ENCODE measurements at regions not wholly inside any gene's neighbourhood (a gene's known extent, or its start where the extent isn't known, plus 50 kb on each side); places are given as distances from the start of the nearest gene placed in this dataset.

DNA sequence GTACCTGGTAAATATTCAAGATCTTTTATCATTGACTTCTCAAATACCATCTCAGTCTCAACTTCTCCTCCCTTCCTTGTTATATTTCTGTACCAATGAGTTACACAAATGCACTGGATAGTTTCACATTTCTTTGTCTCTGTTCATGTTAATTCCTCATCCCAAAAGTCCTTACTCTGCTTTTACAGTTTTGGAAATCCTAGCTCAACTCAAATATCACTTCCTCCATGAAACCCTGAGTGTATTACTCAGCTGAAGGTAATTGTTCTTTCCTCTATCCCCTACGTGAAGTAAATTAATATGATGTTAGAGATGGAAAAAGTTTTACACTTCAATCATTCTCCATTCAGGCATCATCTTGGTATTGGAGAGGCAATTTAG is 241.5 kb downstream of the TLE4 start:
- no peaks in the 10 kb centered on the region for H3K36me3 Mint-ChIP-seq (ENCODE audit: low read depth)
- H3K27ac Mint-ChIP-seq (ENCODE audit: unreplicated experiment), result no peak overlapping the region
- no peak for DNase-seq (ENCODE audit: low spot score)
- H3K27me3 Mint-ChIP-seq (ENCODE audit: low read depth), result peaks cover 6% of the 10 kb centered on the region
- no peaks in the 10 kb centered on the region for H3K9me3 Mint-ChIP-seq (ENCODE audit: low read depth)
- no peak overlapping the region for H3K4me3 Mint-ChIP-seq (ENCODE audit: unreplicated experiment)
- TF ChIP-seq, protein P1, sequence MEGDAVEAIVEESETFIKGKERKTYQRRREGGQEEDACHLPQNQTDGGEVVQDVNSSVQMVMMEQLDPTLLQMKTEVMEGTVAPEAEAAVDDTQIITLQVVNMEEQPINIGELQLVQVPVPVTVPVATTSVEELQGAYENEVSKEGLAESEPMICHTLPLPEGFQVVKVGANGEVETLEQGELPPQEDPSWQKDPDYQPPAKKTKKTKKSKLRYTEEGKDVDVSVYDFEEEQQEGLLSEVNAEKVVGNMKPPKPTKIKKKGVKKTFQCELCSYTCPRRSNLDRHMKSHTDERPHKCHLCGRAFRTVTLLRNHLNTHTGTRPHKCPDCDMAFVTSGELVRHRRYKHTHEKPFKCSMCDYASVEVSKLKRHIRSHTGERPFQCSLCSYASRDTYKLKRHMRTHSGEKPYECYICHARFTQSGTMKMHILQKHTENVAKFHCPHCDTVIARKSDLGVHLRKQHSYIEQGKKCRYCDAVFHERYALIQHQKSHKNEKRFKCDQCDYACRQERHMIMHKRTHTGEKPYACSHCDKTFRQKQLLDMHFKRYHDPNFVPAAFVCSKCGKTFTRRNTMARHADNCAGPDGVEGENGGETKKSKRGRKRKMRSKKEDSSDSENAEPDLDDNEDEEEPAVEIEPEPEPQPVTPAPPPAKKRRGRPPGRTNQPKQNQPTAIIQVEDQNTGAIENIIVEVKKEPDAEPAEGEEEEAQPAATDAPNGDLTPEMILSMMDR (IDR thresholded peaks at IDR 0.05), result no peak
- H3K4me1 Mint-ChIP-seq (ENCODE audit: low read depth), result peaks cover 42% of the 10 kb centered on the region

DNA sequence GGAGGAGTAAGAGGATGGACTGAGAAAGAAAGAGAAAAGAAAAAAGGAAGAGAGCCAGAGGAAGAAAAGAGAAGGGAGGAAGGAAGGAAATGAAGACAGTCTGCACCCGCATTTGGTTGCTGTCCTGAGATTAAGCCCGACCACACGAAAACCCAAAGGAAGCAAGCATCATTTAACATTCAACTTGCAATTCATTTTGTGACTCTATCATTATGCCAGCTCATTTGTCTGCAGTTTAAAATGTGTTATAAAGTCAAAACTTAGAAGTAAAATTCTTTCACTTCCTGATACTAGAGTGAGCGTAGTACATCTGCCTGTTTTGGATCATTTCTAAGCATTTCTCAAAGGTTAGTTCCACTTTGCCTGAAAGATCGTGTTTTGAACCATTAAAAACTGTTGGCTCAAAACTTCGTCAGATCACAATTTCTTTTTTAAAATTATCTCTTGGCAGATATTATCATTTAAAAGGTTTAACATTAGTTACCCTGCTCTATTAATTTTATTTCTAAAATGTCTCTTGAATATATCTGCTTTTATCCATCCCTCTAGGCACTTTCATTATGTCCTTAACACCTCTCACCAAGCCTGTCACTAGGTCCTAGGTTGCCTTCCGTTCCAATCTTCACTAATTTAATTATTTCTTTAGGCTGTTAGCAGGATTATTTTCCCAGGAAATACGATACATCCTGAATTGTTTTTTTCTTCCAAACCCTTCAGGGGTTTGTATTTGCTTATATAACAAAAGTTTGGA is 240.9 kb downstream of the TLE4 start:
- TF ChIP-seq, protein P1 (IDR thresholded peaks at IDR 0.05), result no peak
- no peak for DNase-seq (ENCODE audit: low spot score)
- Mint-ChIP-seq H3K27me3 (ENCODE audit: low read depth) (peaks cover 4% of the 10 kb centered on the region), H3K9me3 (ENCODE audit: low read depth) (no peaks in the 10 kb centered on the region), H3K36me3 (ENCODE audit: low read depth) (no peaks in the 10 kb centered on the region), H3K4me3 (ENCODE audit: unreplicated experiment) (no peak overlapping the region), H3K27ac (ENCODE audit: unreplicated experiment) (no peak overlapping the region), H3K4me1 (ENCODE audit: low read depth) (peaks cover 43% of the 10 kb centered on the region)

DNA sequence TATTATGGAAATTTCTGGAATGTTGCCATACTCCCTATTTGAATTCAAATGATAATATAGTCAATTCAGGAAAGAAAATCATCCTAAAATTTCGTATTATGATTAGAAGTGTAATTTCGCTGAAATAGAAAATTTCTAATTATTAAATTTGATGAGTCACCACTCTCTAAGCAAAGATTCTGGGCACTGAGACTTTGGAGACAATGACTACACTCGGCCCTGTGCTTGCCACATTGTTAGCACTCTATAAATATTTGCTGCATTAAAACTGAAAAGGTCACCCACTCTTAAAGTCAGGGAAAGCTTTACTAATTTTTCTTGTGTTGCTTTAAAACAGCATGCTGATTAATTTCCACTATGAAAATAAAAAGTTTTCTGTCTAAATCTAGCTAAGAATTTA is 240.3 kb downstream of the TLE4 start:
- H3K4me3 Mint-ChIP-seq (ENCODE audit: unreplicated experiment), result no peak overlapping the region
- H3K27ac Mint-ChIP-seq (ENCODE audit: unreplicated experiment), result no peak overlapping the region
- DNase-seq (ENCODE audit: low spot score), result no peak
- TF ChIP-seq, protein P1 (IDR thresholded peaks at IDR 0.05), result no peak
- no peaks in the 10 kb centered on the region for H3K9me3 Mint-ChIP-seq (ENCODE audit: low read depth)
- peaks cover 4% of the 10 kb centered on the region for H3K27me3 Mint-ChIP-seq (ENCODE audit: low read depth)
- H3K4me1 Mint-ChIP-seq (ENCODE audit: low read depth), result peaks cover 45% of the 10 kb centered on the region
- H3K36me3 Mint-ChIP-seq (ENCODE audit: low read depth), result no peaks in the 10 kb centered on the region

DNA sequence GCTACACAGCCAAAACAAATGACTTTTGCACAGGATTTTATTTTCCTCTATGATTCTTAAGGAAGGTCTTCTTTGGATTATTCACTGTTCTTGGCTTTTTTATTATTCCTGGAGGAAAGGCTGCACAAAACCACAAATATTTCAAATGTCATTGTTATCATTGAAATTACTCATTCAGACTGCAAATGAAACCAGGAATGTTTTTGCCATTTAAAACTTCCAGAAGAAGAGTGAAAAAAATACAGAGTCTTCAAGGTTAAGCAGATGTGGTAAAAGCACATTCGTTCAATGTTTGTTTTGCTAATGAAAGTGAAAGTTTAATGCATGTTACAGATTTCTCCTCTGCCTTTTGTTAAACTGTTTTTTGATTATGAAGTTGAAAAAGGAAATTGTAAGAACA is 238.2 kb downstream of the TLE4 start:
- Mint-ChIP-seq H3K27ac (ENCODE audit: unreplicated experiment) (peak overlapping the region; percentile 54), H3K27me3 (ENCODE audit: low read depth) (peaks cover 4% of the 10 kb centered on the region), H3K4me3 (ENCODE audit: unreplicated experiment) (no peak overlapping the region), H3K4me1 (ENCODE audit: low read depth) (peaks cover 45% of the 10 kb centered on the region), H3K9me3 (ENCODE audit: low read depth) (no peaks in the 10 kb centered on the region), H3K36me3 (ENCODE audit: low read depth) (no peaks in the 10 kb centered on the region)
- DNase-seq (ENCODE audit: low spot score), result no peak
- TF ChIP-seq, protein P1 (IDR thresholded peaks at IDR 0.05), result no peak

DNA sequence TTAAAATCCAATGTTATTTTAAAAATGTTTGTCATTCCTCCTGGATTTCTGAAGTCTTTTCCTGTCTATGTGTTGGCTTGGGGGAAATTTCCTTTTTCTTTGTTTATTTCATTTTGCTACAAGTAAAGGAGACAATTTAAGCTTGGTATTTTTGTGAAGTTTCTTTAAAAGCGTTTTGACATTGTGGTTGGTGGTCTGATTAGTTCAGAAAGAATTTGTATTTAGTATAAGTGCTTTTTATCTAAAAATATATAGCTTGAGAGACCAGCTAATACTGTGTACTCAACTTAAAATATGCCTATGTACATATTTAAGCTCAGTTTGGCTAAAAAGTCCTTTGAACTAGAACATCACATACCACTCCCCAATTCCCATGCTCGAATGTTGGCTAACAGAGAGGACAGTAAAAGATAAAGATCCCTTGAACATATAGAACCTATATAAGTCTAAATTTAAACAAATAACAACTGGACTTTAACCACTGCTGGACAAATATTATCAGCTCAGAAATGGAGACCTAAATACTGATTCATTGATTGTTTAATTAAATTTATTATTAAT is 237.6 kb downstream of the TLE4 start:
- TF ChIP-seq, protein P1 (IDR thresholded peaks at IDR 0.05), result no peak
- no peak for DNase-seq (ENCODE audit: low spot score)
- Mint-ChIP-seq H3K9me3 (ENCODE audit: low read depth) (no peaks in the 10 kb centered on the region), H3K27me3 (ENCODE audit: low read depth) (peaks cover 4% of the 10 kb centered on the region), H3K27ac (ENCODE audit: unreplicated experiment) (peak overlapping the region; percentile 76), H3K4me3 (ENCODE audit: unreplicated experiment) (no peak overlapping the region), H3K4me1 (ENCODE audit: low read depth) (peaks cover 45% of the 10 kb centered on the region), H3K36me3 (ENCODE audit: low read depth) (no peaks in the 10 kb centered on the region)

Measured in chondrocyte (in vitro differentiated cells).